NCI-H460 (cell line): ENCODE measurements at regions not wholly inside any gene's neighbourhood (a gene's known extent, or its start where the extent isn't known, plus 50 kb on each side); places are given as distances from the start of the nearest gene placed in this dataset.
"Not testable (repeated sequence)": the region's sequence is repeated elsewhere in the genome, so short reads cannot be mapped to it uniquely, and the experiment has no call there.

Source experiments
- DNase-seq: peaks from one replicate; pipeline ENCODE4 v3.0.0-alpha.2; 2016; ENCODE audit warnings: low read depth; ENCODE audit errors: extremely low read depth

DNA sequence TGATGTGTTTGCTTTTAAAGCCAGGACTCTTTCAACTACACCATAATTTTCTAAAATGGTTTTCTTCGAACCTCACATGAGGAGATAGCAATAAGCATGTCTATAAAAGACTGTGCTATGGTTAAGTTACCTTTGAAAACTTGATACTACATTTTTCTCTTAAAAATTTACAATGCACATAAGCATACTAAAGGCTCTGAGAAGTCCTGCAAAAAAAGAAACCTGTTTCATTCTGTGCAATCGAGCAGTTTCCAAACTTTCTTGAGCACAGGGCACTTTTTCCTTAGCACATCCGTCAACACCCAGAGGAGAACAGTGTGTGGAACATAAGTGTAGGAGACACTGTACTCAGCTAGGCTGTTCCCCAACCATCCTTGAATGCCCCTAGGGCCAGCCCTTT, 144.1 kb upstream of the ARHGAP20 start:
- DNase-seq, result no peak

DNA sequence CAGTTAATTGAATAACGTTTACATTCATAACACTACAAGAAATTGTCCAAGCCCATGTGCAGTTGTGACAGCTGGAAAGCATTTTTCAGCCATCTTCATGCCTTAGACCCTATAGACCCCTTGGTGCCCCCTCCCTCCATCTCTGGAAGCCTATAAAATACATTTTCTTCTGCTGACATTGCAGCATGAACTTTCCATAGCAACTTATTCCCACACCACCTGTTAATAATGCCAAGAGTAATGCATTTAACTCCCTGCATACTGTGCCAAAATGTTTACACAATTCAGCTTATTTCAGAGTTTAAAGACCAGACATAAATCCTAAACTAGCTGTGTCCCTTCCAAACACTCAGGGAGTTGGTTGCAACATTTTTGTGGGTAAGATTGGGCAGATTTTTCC, 143.0 kb upstream of the ARHGAP20 start:
- no peak for DNase-seq

DNA sequence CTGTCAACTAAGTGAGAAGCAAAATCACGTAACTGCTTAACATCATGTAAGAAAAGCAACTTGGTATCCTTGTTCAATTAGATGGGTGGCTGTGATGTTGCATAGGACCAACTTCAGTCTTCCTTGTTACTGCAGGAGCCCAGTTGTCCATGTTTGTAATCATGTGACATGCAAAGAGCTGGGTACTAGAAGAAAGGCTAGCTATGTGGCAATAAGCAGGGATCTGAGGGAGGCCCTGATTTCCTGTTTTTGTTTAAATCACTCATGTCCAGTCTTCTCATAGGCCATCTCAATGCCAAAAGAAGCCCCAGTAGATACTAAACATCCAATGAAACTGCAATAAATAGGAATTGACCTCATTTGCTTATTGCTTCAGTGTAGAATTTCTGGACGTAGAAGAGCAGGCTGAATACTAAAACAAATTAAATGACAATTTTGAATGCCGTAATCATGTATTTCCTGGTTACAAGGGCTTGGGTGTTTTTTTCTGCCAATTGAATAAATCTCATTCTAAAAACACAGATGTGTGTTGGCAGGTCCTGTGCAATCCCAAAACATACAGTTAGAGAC, 140.8 kb upstream of the ARHGAP20 start:
- DNase-seq, result no peak

- DNase-seq, result no peak
Measured at GRCh38 chr11:110850846-110851245, 138.6 kb upstream of the ARHGAP20 start.

GRCh38 chr11:110843053-110843452, 130.8 kb upstream of the ARHGAP20 start:
- DNase-seq, result not testable (repeated sequence)

- no peak for DNase-seq
Measured at GRCh38 chr11:110838808-110839207, 126.6 kb upstream of the ARHGAP20 start.

DNA sequence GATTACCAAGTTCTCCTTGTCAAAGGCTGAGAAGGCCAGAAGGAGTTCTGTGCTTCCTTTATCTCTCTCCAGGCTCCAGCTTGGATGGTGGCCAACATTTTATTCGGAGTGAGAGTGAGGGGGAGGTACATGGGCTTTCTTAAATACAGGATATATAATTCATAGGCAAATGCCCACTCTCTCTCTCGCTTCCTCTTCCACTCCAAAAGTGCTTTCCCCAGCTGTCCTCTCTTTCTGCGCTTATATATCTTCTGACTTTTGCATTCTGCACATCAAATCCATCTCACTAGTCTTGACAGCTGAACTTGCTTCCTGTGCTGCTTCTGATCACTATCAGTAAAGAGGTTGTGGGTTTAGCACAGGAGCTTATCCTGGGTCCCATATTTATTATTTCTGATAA, 125.4 kb upstream of the ARHGAP20 start:
- no peak for DNase-seq

GRCh38 chr11:110835106-110835505, 122.9 kb upstream of the ARHGAP20 start:
- DNase-seq, result no peak

DNA sequence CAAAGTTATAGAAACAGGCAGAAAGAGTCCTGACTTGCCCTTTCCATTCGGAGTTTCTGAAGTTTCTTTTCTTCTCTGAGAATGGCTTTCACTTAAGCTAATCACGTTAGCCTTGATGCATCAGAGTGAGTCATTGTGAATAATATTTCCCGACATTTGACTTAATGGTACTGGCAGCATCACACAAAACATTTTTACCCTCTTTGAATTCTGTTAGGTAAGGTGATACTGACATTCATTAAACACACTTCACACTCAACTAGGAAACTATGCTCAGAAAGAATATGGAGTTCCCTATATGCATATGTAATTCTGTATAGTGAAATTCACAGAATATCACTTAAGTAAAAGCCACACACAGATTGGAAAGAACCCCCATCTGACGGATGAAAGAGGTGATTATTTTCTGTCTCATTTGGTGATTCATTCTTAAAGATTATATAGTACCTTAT, 120.8 kb upstream of the ARHGAP20 start:
- DNase-seq, result no peak

- no peak for DNase-seq
Measured at GRCh38 chr11:110832539-110832938, 120.3 kb upstream of the ARHGAP20 start.

DNA sequence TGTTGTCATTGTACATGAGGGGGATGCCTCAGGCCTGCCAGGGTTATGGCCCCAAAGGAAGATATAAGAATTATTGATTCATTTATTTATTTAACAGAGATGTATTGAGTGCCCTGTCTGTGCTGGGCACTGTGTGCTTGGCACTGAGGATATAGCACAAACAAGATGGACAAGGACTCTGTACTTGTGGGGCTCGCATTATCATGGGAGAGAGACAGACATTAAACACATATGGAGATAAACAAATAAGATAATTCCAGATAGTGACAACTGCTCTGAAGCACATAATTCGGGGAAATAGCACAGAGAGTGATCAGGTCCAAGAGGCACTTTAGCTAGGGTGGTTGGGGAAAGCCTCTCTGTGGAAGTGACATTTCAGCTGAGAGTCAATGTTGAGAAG, 119.8 kb upstream of the ARHGAP20 start:
- no peak for DNase-seq

GRCh38 chr11:110830747-110831146, 118.5 kb upstream of the ARHGAP20 start:
- no peak for DNase-seq

DNA sequence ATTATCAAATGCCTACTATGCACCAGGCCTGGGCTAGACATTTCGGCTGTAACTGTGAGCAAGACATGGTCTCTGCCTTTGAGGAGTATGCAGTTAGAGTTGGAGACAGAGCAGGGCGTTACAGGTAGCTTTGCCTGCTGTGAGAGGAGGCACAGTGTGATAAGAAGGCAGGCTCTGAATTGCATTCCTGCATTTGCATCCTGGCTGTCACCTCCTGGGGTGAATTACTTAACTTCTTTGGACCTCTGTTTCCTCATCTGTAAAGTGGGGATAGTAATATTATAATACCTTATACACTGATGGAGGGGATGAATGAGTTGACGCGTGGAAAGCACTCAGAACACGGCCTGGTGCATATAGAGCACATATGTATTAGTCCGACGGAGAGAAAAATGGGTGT, 118.1 kb upstream of the ARHGAP20 start:
- DNase-seq, result no peak

- DNase-seq, result no peak
Measured at GRCh38 chr11:110829873-110830272, 117.6 kb upstream of the ARHGAP20 start.

- no peak for DNase-seq
Measured at GRCh38 chr11:110828086-110828485, 115.8 kb upstream of the ARHGAP20 start.

DNA sequence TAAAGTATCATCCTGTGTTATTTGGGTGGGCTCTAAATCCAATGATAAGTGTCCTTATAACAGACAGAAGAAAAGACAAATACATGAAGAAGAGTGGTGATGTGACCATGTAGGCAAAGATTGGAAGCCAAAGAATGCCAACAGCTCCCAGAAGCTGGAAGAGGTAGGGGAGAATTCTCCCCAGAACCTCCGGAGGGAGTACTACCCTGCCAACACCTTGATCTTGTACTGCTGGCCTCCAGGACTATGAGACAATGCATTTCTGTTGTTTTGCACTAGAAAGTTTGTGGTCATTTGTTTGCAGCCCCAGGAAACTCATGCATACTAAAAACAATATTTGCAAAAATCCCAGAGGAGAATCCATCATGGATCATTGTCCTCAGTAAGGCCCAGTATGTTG, 115.0 kb upstream of the ARHGAP20 start:
- DNase-seq, result no peak

- DNase-seq, result no peak
Measured at GRCh38 chr11:110824912-110825620, 112.8 kb upstream of the ARHGAP20 start.

- no peak for DNase-seq
Measured at GRCh38 chr11:110818032-110818687, 105.9 kb upstream of the ARHGAP20 start.

DNA sequence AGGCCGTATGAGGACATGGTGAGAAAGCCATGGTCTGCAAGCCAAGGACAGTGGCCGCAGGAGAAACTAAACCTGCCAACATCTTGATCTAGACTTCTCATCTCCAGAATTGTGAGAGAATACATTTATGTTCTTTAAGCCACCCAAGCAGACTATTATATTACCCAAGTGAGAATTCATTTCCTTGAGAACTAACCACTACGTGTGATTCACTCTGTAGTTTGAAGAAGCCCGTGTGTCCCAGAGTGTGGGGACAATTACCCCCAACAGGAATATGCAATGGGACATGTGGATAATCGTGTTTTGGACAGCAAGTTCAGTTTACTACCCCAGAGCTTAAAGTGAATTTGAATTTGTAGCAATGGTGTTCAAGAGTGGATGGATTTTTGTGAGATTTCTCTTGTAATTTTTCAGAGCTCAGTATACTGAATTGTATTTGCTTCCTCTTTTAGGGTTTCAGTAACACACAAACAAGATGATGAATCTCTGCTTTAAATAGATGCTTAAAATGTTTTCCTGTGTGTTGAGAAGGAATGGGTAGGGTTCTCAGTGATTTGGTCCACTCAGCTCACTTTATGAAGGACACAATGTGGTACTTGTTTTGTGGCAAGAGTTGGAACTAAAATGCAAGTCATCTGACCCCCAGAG, 100.0 kb upstream of the ARHGAP20 start:
- no peak for DNase-seq

GRCh38 chr11:110809417-110810199, 97.4 kb upstream of the ARHGAP20 start:
- DNase-seq, result no peak

DNA sequence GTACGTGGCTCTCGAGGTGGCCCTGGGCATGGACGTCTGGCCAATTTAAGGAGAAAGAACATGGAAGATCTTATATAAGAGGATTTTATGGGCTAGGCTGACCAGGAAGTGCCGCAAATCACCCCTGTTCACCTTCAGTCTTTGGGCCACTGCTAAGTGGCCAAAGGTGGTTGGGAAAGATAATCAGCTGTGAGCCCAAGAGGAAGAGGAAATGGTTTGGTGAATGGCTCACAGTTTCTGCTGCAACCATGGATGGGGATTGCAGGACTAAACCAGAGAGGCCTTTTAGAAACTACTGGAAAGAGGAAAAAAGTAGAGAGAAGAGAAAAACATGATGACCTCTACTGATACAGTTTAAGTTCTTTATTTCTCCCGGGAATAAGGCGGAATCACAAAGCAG, 96.0 kb upstream of the ARHGAP20 start:
- no peak for DNase-seq
